ENCODE measurements at regions not wholly inside any gene's neighbourhood (a gene's known extent, or its start where the extent isn't known, plus 50 kb on each side); places are given as distances from the start of the nearest gene placed in this dataset.

- Histone ChIP-seq H3K36me3 (replicated peaks in 1 of 2; ENCODE audit: control insufficient read depth in 1 of 2, insufficient read depth in 2 of 2, low read length in 2 of 2) (no peaks in the 10 kb centered on the region), H3K4me3 (replicated peaks in 1 of 3; ENCODE audit: insufficient read depth in 1 of 3, low read depth in 2 of 3, low read length in 3 of 3) (no peak overlapping the region), H3K79me2 (ENCODE audit: insufficient read depth, low read length) (no peaks in the 10 kb centered on the region), H2AFZ (ENCODE audit: low read length) (no peak overlapping the region), H3K4me1 (ENCODE audit: insufficient read depth, low read length) (no peaks in the 10 kb centered on the region), H3K4me2 (ENCODE audit: low read depth, low read length) (no peak overlapping the region), H3K9me3 (ENCODE audit: low read length) (peaks cover 5% of the 10 kb centered on the region; the same call in 1 of the 2 replicates), H4K20me1 (ENCODE audit: insufficient read depth, low read length) (no peaks in the 10 kb centered on the region), H3K9ac (ENCODE audit: insufficient read depth, low read depth, low read length) (no peak overlapping the region), H3K27ac (ENCODE audit: extremely low read length, insufficient read depth, low read length) (no peak overlapping the region), H3K27me3 (ENCODE audit: control insufficient read depth in 1 of 2, insufficient read depth in 2 of 2, low read length in 2 of 2) (peaks cover 0 to 4% of the 10 kb centered on the region in 2 experiments; a peak in 2 of 5 replicates)
- intact Hi-C loops (cut with micrococcal nuclease; ENCODE audit: unreplicated experiment) (no loop called here), in situ Hi-C loops (cut with HindIII; ENCODE audit: extremely low pct_ligation_motif_present, low pct_unique_long_range_greater_than_20kb) (no loop called here)
- FAIRE-seq (no peak), DNase-seq (ENCODE audit: low spot score) (peak; percentile 20), ATAC-seq (peak; percentile 40; the same call in 2 of the 3 replicates)
- ChIA-PET POLR2A (no interaction called here), CTCF (ENCODE audit: low intra/inter-chr PET ratio, low total read pairs) (no interaction called here)
- BruUV-seq (replicated peaks): no TSS peak
- peak; percentile 41; the same call in 1 of the 2 replicates for TF ChIP-seq RAD51 (IDR thresholded peaks at IDR 0.05; ENCODE audit: borderline replicate concordance)
- no peak for TF ChIP-seq ZNF331 (CRISPR knock-in tag; IDR thresholded peaks at IDR 0.05)
- 0 out of 2 replicates have a peak, but pooled peaks have one; percentile 1 for TF ChIP-seq USF2 (IDR thresholded peaks at IDR 0.05; ENCODE audit: low read depth, low read length)
- TF ChIP-seq USF2 (CRISPR knock-in tag; IDR thresholded peaks at IDR 0.05; ENCODE audit: borderline replicate concordance): no peak; the same call in 1 of the 2 replicates
- 8% methylated on average over 4 of the region's 4 CpGs for WGBS (ENCODE audit: low lambda C conversion rate)
These were observed 139.3 kb upstream of the SHB start for GRCh38 chr9:38208206-38208901.

- no peak for ATAC-seq
- CTCF ChIA-PET (ENCODE audit: low intra/inter-chr PET ratio, low total read pairs): no interaction called here
- 73% methylated on average over 2 of the region's 3 CpGs for WGBS (ENCODE audit: low lambda C conversion rate)
These were observed 138.3 kb upstream of the SHB start for GRCh38 chr9:38207247-38207778.

More at GRCh38 chr9:38207247-38207778, 138.3 kb upstream of the SHB start:
- H3K9me3 ChIP-seq (ENCODE audit: low read length): peaks cover 5% of the 10 kb centered on the region; the same call in 1 of the 2 replicates
- POLR2A ChIA-PET: no interaction called here
- no peak overlapping the region for H3K27ac ChIP-seq (ENCODE audit: extremely low read length, insufficient read depth, low read length)
- intact Hi-C loops (cut with micrococcal nuclease; ENCODE audit: unreplicated experiment): no loop called here
- in situ Hi-C loops (cut with HindIII; ENCODE audit: extremely low pct_ligation_motif_present, low pct_unique_long_range_greater_than_20kb): no loop called here
- H3K36me3 ChIP-seq (replicated peaks in 1 of 2; ENCODE audit: control insufficient read depth in 1 of 2, insufficient read depth in 2 of 2, low read length in 2 of 2): no peaks in the 10 kb centered on the region
- H3K9ac ChIP-seq (ENCODE audit: insufficient read depth, low read depth, low read length): no peak overlapping the region
- no TSS peak for BruUV-seq (replicated peaks)
- DNase-seq (ENCODE audit: low spot score) (no peak), FAIRE-seq (no peak)
- no peaks in the 10 kb centered on the region for H4K20me1 ChIP-seq (ENCODE audit: insufficient read depth, low read length)
- no peak overlapping the region for H2AFZ ChIP-seq (ENCODE audit: low read length)
- H3K79me2 ChIP-seq (ENCODE audit: insufficient read depth, low read length): no peaks in the 10 kb centered on the region
- H3K4me2 ChIP-seq (ENCODE audit: low read depth, low read length): no peak overlapping the region
- H3K4me3 ChIP-seq (replicated peaks in 1 of 3; ENCODE audit: insufficient read depth in 1 of 3, low read depth in 2 of 3, low read length in 3 of 3): no peak overlapping the region
- peak; percentile 98 for TF ChIP-seq ZNF331 (CRISPR knock-in tag; IDR thresholded peaks at IDR 0.05)
- TF ChIP-seq NAIF1 (CRISPR knock-in tag; IDR thresholded peaks at IDR 0.05; ENCODE audit: borderline replicate concordance): no peak
- no peak for TF ChIP-seq ZBTB4 (CRISPR knock-in tag; IDR thresholded peaks at IDR 0.05; ENCODE audit: borderline replicate concordance)
- no peaks in the 10 kb centered on the region for H3K4me1 ChIP-seq (ENCODE audit: insufficient read depth, low read length)
- peaks cover 0 to 4% of the 10 kb centered on the region in 2 experiments; a peak in 2 of 5 replicates for H3K27me3 ChIP-seq (ENCODE audit: control insufficient read depth in 1 of 2, insufficient read depth in 2 of 2, low read length in 2 of 2)
